ENCODE measurements at regions not wholly inside any gene's neighbourhood (a gene's known extent, or its start where the extent isn't known, plus 50 kb on each side); places are given as distances from the start of the nearest gene placed in this dataset.

GRCh38 chr3:176787506-176787905, 409.8 kb downstream of the TBL1XR1 start:
- TF ChIP-seq, protein P1, sequence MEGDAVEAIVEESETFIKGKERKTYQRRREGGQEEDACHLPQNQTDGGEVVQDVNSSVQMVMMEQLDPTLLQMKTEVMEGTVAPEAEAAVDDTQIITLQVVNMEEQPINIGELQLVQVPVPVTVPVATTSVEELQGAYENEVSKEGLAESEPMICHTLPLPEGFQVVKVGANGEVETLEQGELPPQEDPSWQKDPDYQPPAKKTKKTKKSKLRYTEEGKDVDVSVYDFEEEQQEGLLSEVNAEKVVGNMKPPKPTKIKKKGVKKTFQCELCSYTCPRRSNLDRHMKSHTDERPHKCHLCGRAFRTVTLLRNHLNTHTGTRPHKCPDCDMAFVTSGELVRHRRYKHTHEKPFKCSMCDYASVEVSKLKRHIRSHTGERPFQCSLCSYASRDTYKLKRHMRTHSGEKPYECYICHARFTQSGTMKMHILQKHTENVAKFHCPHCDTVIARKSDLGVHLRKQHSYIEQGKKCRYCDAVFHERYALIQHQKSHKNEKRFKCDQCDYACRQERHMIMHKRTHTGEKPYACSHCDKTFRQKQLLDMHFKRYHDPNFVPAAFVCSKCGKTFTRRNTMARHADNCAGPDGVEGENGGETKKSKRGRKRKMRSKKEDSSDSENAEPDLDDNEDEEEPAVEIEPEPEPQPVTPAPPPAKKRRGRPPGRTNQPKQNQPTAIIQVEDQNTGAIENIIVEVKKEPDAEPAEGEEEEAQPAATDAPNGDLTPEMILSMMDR (IDR thresholded peaks at IDR 0.05; ENCODE audit: borderline replicate concordance, extremely low read depth, low read length, poor library complexity, severe bottlenecking): no peak
- TF ChIP-seq EZH2 (IDR thresholded peaks at IDR 0.05; ENCODE audit: borderline replicate concordance, low read depth, low read length, severe bottlenecking): no peak
- no peak overlapping the region for H3K4me3 ChIP-seq (ENCODE audit: low read depth in 1 of 2, low read length in 2 of 2)
- H3K4me2 ChIP-seq (ENCODE audit: insufficient read depth, low read length): no peak overlapping the region
- no peaks in the 10 kb centered on the region for H3K4me1 ChIP-seq (ENCODE audit: insufficient read depth, low read length)
- no peaks in the 10 kb centered on the region for H3K36me3 ChIP-seq (ENCODE audit: insufficient read depth, low read length)
- no peak overlapping the region for H3K27ac ChIP-seq (ENCODE audit: low read length)
- ATAC-seq (ENCODE audit: insufficient read depth, low read depth) (no peak), DNase-seq (no peak)
- no peaks in the 10 kb centered on the region for H3K27me3 ChIP-seq (ENCODE audit: insufficient read depth, low read length, poor library complexity)
- H3K9me3 ChIP-seq (ENCODE audit: insufficient read depth, low read length, severe bottlenecking): no peaks in the 10 kb centered on the region
- H3K9ac ChIP-seq (ENCODE audit: low read depth, low read length): no peak overlapping the region
- no peaks in the 10 kb centered on the region for H3K79me2 ChIP-seq (ENCODE audit: insufficient read depth, low read length)
- H2AFZ ChIP-seq (ENCODE audit: low read depth, low read length): no peak overlapping the region
- H4K20me1 ChIP-seq (ENCODE audit: insufficient read depth, low read length): no peaks in the 10 kb centered on the region

DNA sequence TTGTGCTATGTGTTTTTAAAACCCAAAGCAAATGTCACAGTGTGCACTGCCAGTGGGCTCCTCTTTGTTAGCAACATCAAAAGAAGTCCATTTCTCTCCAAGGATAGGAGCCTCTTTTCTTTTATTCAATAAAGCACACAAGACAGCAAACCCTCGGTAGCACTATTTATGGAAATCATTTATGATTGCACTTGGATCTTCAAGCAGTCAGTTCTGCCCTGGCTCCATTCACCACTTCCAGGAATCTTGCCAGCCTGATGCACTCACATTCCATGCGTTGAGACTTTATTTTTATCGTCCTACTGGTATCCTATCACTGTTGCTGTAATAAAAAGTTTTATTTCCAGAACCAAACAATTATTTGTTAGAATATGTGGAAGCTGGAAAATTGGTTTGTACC, 412.1 kb downstream of the TBL1XR1 start:
- Histone ChIP-seq H3K36me3 (ENCODE audit: insufficient read depth, low read length) (no peaks in the 10 kb centered on the region), H3K79me2 (ENCODE audit: insufficient read depth, low read length) (no peaks in the 10 kb centered on the region), H3K9ac (ENCODE audit: low read depth, low read length) (no peak overlapping the region), H3K4me1 (ENCODE audit: insufficient read depth, low read length) (no peaks in the 10 kb centered on the region), H3K4me2 (ENCODE audit: insufficient read depth, low read length) (no peak overlapping the region), H3K27ac (ENCODE audit: low read length) (no peak overlapping the region), H3K4me3 (ENCODE audit: low read depth in 1 of 2, low read length in 2 of 2) (no peak overlapping the region), H4K20me1 (ENCODE audit: insufficient read depth, low read length) (no peaks in the 10 kb centered on the region), H2AFZ (ENCODE audit: low read depth, low read length) (no peak overlapping the region), H3K27me3 (ENCODE audit: insufficient read depth, low read length, poor library complexity) (no peaks in the 10 kb centered on the region), H3K9me3 (ENCODE audit: insufficient read depth, low read length, severe bottlenecking) (no peaks in the 10 kb centered on the region)
- ATAC-seq (ENCODE audit: insufficient read depth, low read depth) (no peak), DNase-seq (no peak)
- TF ChIP-seq, protein P1 (IDR thresholded peaks at IDR 0.05; ENCODE audit: borderline replicate concordance, extremely low read depth, low read length, poor library complexity, severe bottlenecking): no peak
- no peak for TF ChIP-seq EZH2 (IDR thresholded peaks at IDR 0.05; ENCODE audit: borderline replicate concordance, low read depth, low read length, severe bottlenecking)

- Histone ChIP-seq H3K36me3 (ENCODE audit: insufficient read depth, low read length) (no peaks in the 10 kb centered on the region), H3K9me3 (ENCODE audit: insufficient read depth, low read length, severe bottlenecking) (no peaks in the 10 kb centered on the region), H3K79me2 (ENCODE audit: insufficient read depth, low read length) (no peaks in the 10 kb centered on the region), H3K4me3 (ENCODE audit: low read depth in 1 of 2, low read length in 2 of 2) (no peak overlapping the region), H3K27ac (ENCODE audit: low read length) (no peak overlapping the region), H3K4me1 (ENCODE audit: insufficient read depth, low read length) (no peaks in the 10 kb centered on the region), H3K4me2 (ENCODE audit: insufficient read depth, low read length) (no peak overlapping the region), H3K9ac (ENCODE audit: low read depth, low read length) (no peak overlapping the region), H2AFZ (ENCODE audit: low read depth, low read length) (no peak overlapping the region), H4K20me1 (ENCODE audit: insufficient read depth, low read length) (no peaks in the 10 kb centered on the region), H3K27me3 (ENCODE audit: insufficient read depth, low read length, poor library complexity) (no peaks in the 10 kb centered on the region)
- DNase-seq: no peak
- no peak for ATAC-seq (ENCODE audit: insufficient read depth, low read depth)
- no peak for TF ChIP-seq EZH2 (IDR thresholded peaks at IDR 0.05; ENCODE audit: borderline replicate concordance, low read depth, low read length, severe bottlenecking)
- TF ChIP-seq, protein P1 (IDR thresholded peaks at IDR 0.05; ENCODE audit: borderline replicate concordance, extremely low read depth, low read length, poor library complexity, severe bottlenecking): no peak
Measured at GRCh38 chr3:176780766-176781165, 416.5 kb downstream of the TBL1XR1 start.

- Histone ChIP-seq H3K9ac (ENCODE audit: low read depth, low read length) (no peak overlapping the region), H3K4me3 (ENCODE audit: low read depth in 1 of 2, low read length in 2 of 2) (no peak overlapping the region), H3K4me1 (ENCODE audit: insufficient read depth, low read length) (no peaks in the 10 kb centered on the region), H3K79me2 (ENCODE audit: insufficient read depth, low read length) (no peaks in the 10 kb centered on the region), H2AFZ (ENCODE audit: low read depth, low read length) (no peak overlapping the region), H3K9me3 (ENCODE audit: insufficient read depth, low read length, severe bottlenecking) (no peaks in the 10 kb centered on the region), H4K20me1 (ENCODE audit: insufficient read depth, low read length) (no peaks in the 10 kb centered on the region), H3K27me3 (ENCODE audit: insufficient read depth, low read length, poor library complexity) (no peaks in the 10 kb centered on the region), H3K27ac (ENCODE audit: low read length) (no peak overlapping the region), H3K4me2 (ENCODE audit: insufficient read depth, low read length) (no peak overlapping the region), H3K36me3 (ENCODE audit: insufficient read depth, low read length) (no peaks in the 10 kb centered on the region)
- TF ChIP-seq EZH2 (IDR thresholded peaks at IDR 0.05; ENCODE audit: borderline replicate concordance, low read depth, low read length, severe bottlenecking): no peak
- TF ChIP-seq, protein P1 (IDR thresholded peaks at IDR 0.05; ENCODE audit: borderline replicate concordance, extremely low read depth, low read length, poor library complexity, severe bottlenecking): no peak
- no peak for DNase-seq
- no peak for ATAC-seq (ENCODE audit: insufficient read depth, low read depth)
Measured at GRCh38 chr3:176776622-176777175, 420.6 kb downstream of the TBL1XR1 start.
